ENCODE measurements at regions not wholly inside any gene's neighbourhood (a gene's known extent, or its start where the extent isn't known, plus 50 kb on each side); places are given as distances from the start of the nearest gene placed in this dataset.

DNA sequence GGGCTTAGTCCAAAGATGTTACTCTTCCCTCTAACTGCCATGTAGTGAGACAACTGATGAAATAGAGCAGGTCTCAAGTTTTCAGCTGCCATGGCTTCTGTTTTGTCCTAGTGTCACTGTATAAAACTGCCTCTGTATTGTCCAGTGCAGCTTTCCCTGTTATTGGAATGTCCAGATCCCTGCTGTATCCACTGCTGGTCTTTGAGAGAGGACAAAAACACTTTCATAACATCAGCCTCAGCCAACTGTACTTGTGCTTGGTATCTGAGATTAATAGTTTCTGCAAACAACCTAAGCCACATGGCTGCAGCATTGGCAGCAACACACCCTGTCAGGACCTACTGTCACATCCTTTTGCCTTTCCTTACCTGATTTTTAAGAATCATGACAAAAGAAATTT is 480.2 kb downstream of the LPIN1 start:
- no peak for DNase-seq (ENCODE audit: low read depth, low spot score)
- H4K20me1 ChIP-seq (replicated peaks; ENCODE audit: control insufficient read depth, extremely low read depth, insufficient read depth, low read length) = no peaks in the 10 kb centered on the region

More for the DNA sequence above, 480.2 kb downstream of the LPIN1 start:
- H3K79me2 ChIP-seq (ENCODE audit: control insufficient read depth, insufficient read depth, low read length) = no peaks in the 10 kb centered on the region
- no peak overlapping the region for H2AFZ ChIP-seq (ENCODE audit: low read depth, low read length)
- no peak for FAIRE-seq
- H3K4me2 ChIP-seq (ENCODE audit: insufficient read depth, low read length) = no peak overlapping the region
- intact Hi-C loops (cut with micrococcal nuclease) (no loop called here), dilution Hi-C loops (cut with MboI; ENCODE audit: extremely low pct_ligation_motif_present, low sequenced_read_pairs) (no loop called here)
- peaks cover 0 to 3% of the 10 kb centered on the region in 2 experiments for H3K27me3 ChIP-seq (ENCODE audit: control insufficient read depth in 2 of 2, insufficient read depth in 2 of 2, low read length in 2 of 2)
- no peaks in the 10 kb centered on the region for H3K4me1 ChIP-seq (ENCODE audit: control insufficient read depth, extremely low read depth, insufficient read depth, low read length)
- H3K4me3 ChIP-seq (replicated peaks in 1 of 3; ENCODE audit: insufficient read depth in 1 of 3, low read depth in 1 of 3, low read length in 3 of 3) = no peak overlapping the region
- no peak for TF ChIP-seq EZH2 (IDR thresholded peaks at IDR 0.05; ENCODE audit: borderline replicate concordance, low read depth, low read length, severe bottlenecking)
- TF ChIP-seq, protein P1, sequence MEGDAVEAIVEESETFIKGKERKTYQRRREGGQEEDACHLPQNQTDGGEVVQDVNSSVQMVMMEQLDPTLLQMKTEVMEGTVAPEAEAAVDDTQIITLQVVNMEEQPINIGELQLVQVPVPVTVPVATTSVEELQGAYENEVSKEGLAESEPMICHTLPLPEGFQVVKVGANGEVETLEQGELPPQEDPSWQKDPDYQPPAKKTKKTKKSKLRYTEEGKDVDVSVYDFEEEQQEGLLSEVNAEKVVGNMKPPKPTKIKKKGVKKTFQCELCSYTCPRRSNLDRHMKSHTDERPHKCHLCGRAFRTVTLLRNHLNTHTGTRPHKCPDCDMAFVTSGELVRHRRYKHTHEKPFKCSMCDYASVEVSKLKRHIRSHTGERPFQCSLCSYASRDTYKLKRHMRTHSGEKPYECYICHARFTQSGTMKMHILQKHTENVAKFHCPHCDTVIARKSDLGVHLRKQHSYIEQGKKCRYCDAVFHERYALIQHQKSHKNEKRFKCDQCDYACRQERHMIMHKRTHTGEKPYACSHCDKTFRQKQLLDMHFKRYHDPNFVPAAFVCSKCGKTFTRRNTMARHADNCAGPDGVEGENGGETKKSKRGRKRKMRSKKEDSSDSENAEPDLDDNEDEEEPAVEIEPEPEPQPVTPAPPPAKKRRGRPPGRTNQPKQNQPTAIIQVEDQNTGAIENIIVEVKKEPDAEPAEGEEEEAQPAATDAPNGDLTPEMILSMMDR (IDR thresholded peaks at IDR 0.05; ENCODE audit: extremely low read depth in 1 of 2, insufficient read depth in 1 of 2, low read depth in 1 of 2, low read length in 2 of 2) = no peak
- TF ChIP-seq MYC (IDR thresholded peaks at IDR 0.05; ENCODE audit: low read depth, low read length) = no peak
- no peak for TF ChIP-seq POLR2AphosphoS5 (IDR thresholded peaks at IDR 0.05; ENCODE audit: insufficient read depth, low read depth, low read length)
- no peak for TF ChIP-seq FOS (IDR thresholded peaks at IDR 0.05; ENCODE audit: borderline replicate concordance, insufficient read depth, low read length)
- TF ChIP-seq, protein P2, sequence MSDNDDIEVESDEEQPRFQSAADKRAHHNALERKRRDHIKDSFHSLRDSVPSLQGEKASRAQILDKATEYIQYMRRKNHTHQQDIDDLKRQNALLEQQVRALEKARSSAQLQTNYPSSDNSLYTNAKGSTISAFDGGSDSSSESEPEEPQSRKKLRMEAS (IDR thresholded peaks at IDR 0.05; ENCODE audit: insufficient read depth, insufficient read length) = no peak
- no peak for TF ChIP-seq GATA2 (IDR thresholded peaks at IDR 0.05; ENCODE audit: insufficient read depth, insufficient read length, low read depth, low read length)
- no peak for TF ChIP-seq JUN (IDR thresholded peaks at IDR 0.05; ENCODE audit: borderline replicate concordance, insufficient read depth, insufficient read length, low read depth)
- no peak for TF ChIP-seq POLR2A (IDR thresholded peaks at IDR 0.05; ENCODE audit: low read depth, low read length)
- no peak overlapping the region for H3K9ac ChIP-seq (replicated peaks; ENCODE audit: extremely low read depth, insufficient read depth, low read length)
- ChIA-PET CTCF (no interaction called here), POLR2A (no interaction called here)
- no peak overlapping the region for H3K27ac ChIP-seq (ENCODE audit: insufficient read depth, low read depth, low read length)
- H3K9me3 ChIP-seq (replicated peaks; ENCODE audit: control insufficient read depth, insufficient read depth, low read length) = peaks cover 2% of the 10 kb centered on the region
- BruUV-seq (replicated peaks) = no TSS peak
- no peaks in the 10 kb centered on the region for H3K36me3 ChIP-seq (ENCODE audit: control insufficient read depth in 2 of 2, extremely low read depth in 1 of 2, insufficient read depth in 2 of 2, low read length in 2 of 2)
- H3K9me1 ChIP-seq (replicated peaks; ENCODE audit: control insufficient read depth, extremely low read depth, insufficient read depth, low read length) = no peaks in the 10 kb centered on the region

All from endothelial cell of umbilical vein (primary cell).